Chondrocyte (in vitro differentiated cells): ENCODE measurements at regions not wholly inside any gene's neighbourhood (a gene's known extent, or its start where the extent isn't known, plus 50 kb on each side); places are given as distances from the start of the nearest gene placed in this dataset.
A peak's percentile ranks its signal among the peaks of the same experiment; 100 is the strongest.

Experiments used
- DNase-seq: peaks from one replicate; pipeline ENCODE4 v3.0.0; 2021; ENCODE audit warnings: mixed read lengths, low spot score
- H3K27ac Mint-ChIP-seq: one replicate; pipeline ENCODE4 v1.8.0; 2021; ENCODE audit warnings: mild to moderate bottlenecking, moderate library complexity, mixed read lengths; ENCODE audit not compliant: unreplicated experiment
- H3K27me3 Mint-ChIP-seq: 2 replicates; pipeline ENCODE4 v1.8.0; 2021; ENCODE audit warnings: low read depth, mixed read lengths
- H3K36me3 Mint-ChIP-seq: 2 replicates; pipeline ENCODE4 v1.8.0; 2021; ENCODE audit warnings: low read depth, mixed read lengths
- H3K4me1 Mint-ChIP-seq: 2 replicates; pipeline ENCODE4 v1.8.0; 2021; ENCODE audit warnings: low read depth, mild to moderate bottlenecking, mixed read lengths
- H3K4me3 Mint-ChIP-seq: one replicate; pipeline ENCODE4 v1.8.0; 2021; ENCODE audit warnings: mild to moderate bottlenecking, moderate library complexity, mixed read lengths; ENCODE audit not compliant: unreplicated experiment
- H3K9me3 Mint-ChIP-seq: 2 replicates; pipeline ENCODE4 v1.8.0; 2021; ENCODE audit warnings: low read depth, mixed read lengths
- CTCF ChIP-seq: fragments of 200-600 bp; sonication (generic); IDR thresholded peaks from 2 replicates; pipeline ENCODE4 v1.5.0; 2021; ENCODE audit warnings: antibody characterized with exemption, mild to moderate bottlenecking, moderate library complexity

GRCh38 chrX:39835776-39836175 is 262.0 kb downstream of the BCOR start:
- TF ChIP-seq CTCF: no peak
- H3K4me3 Mint-ChIP-seq: no peak overlapping the region
- no peaks in the 10 kb centered on the region for H3K36me3 Mint-ChIP-seq
- H3K9me3 Mint-ChIP-seq: peaks cover 5% of the 10 kb centered on the region
- no peaks in the 10 kb centered on the region for H3K27me3 Mint-ChIP-seq
- no peaks in the 10 kb centered on the region for H3K4me1 Mint-ChIP-seq
- DNase-seq: no peak
- no peak overlapping the region for H3K27ac Mint-ChIP-seq

GRCh38 chrX:39836802-39837420 is 260.8 kb downstream of the BCOR start:
- H3K9me3 Mint-ChIP-seq: peaks cover 5% of the 10 kb centered on the region
- H3K4me1 Mint-ChIP-seq: no peaks in the 10 kb centered on the region
- H3K27ac Mint-ChIP-seq: no peak overlapping the region
- H3K27me3 Mint-ChIP-seq: no peaks in the 10 kb centered on the region
- H3K4me3 Mint-ChIP-seq: no peak overlapping the region
- H3K36me3 Mint-ChIP-seq: no peaks in the 10 kb centered on the region
- no peak for DNase-seq
- no peak for TF ChIP-seq CTCF

GRCh38 chrX:39837688-39838087 is 260.1 kb downstream of the BCOR start:
- H3K4me3 Mint-ChIP-seq: no peak overlapping the region
- H3K36me3 Mint-ChIP-seq: no peaks in the 10 kb centered on the region
- no peaks in the 10 kb centered on the region for H3K4me1 Mint-ChIP-seq
- no peak for DNase-seq
- no peaks in the 10 kb centered on the region for H3K27me3 Mint-ChIP-seq
- no peak for TF ChIP-seq CTCF
- H3K9me3 Mint-ChIP-seq: peaks cover 3% of the 10 kb centered on the region
- no peak overlapping the region for H3K27ac Mint-ChIP-seq

GRCh38 chrX:39839371-39839770 is 258.4 kb downstream of the BCOR start:
- H3K4me1 Mint-ChIP-seq: no peaks in the 10 kb centered on the region
- H3K36me3 Mint-ChIP-seq: no peaks in the 10 kb centered on the region
- H3K9me3 Mint-ChIP-seq: peaks cover 3% of the 10 kb centered on the region
- TF ChIP-seq CTCF: peak; percentile 12
- no peak overlapping the region for H3K27ac Mint-ChIP-seq
- no peaks in the 10 kb centered on the region for H3K27me3 Mint-ChIP-seq
- no peak overlapping the region for H3K4me3 Mint-ChIP-seq
- no peak for DNase-seq

- TF ChIP-seq CTCF: no peak
- H3K4me3 Mint-ChIP-seq: no peak overlapping the region
- H3K9me3 Mint-ChIP-seq: peaks cover 3% of the 10 kb centered on the region
- no peaks in the 10 kb centered on the region for H3K4me1 Mint-ChIP-seq
- H3K36me3 Mint-ChIP-seq: no peaks in the 10 kb centered on the region
- no peak overlapping the region for H3K27ac Mint-ChIP-seq
- DNase-seq: no peak
- H3K27me3 Mint-ChIP-seq: no peaks in the 10 kb centered on the region
Measured at GRCh38 chrX:39840133-39840532, 257.6 kb downstream of the BCOR start.
